ENCODE measurements at regions not wholly inside any gene's neighbourhood (a gene's known extent, or its start where the extent isn't known, plus 50 kb on each side); places are given as distances from the start of the nearest gene placed in this dataset.

DNA sequence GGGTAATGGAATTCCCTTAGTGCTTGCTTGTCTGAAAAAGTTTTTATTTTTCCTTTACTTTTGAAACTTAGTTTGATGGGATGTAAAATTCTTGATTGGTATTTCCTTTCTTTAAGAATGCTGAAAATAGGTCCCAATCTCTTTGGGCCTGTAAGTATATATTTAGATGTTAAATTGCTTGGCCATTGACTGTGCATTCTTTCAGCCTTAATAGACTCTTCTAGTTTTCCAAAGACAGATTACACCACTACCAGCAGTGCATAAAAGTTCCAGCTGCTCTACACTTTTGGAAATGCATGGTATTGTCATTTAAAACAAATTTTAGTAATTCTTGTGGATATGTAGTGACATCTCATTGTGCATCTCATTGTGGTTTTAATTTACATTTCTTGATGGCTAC, 464.8 kb upstream of the USP24 start:
- no peak for DNase-seq (ENCODE audit: low spot score)

DNA sequence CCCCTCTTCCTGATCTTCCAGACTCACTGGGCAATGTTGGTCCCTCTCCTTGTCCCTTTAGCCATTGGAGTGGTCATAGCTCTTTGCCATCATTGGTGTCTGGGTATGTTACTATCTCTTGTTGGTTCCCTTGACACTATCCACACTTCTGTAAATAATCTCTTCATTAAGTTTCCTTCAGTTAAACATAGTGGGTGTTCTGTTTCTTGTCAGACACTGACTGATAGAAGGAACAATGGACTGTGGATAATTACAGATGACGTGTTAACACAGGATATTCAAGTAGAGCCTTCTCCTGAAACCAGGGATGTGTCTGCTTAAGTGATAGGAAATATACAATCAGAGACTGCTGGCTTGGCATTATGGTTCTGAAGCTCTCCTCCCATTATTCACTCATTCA, 458.3 kb upstream of the USP24 start:
- DNase-seq (ENCODE audit: low spot score) = no peak

DNA sequence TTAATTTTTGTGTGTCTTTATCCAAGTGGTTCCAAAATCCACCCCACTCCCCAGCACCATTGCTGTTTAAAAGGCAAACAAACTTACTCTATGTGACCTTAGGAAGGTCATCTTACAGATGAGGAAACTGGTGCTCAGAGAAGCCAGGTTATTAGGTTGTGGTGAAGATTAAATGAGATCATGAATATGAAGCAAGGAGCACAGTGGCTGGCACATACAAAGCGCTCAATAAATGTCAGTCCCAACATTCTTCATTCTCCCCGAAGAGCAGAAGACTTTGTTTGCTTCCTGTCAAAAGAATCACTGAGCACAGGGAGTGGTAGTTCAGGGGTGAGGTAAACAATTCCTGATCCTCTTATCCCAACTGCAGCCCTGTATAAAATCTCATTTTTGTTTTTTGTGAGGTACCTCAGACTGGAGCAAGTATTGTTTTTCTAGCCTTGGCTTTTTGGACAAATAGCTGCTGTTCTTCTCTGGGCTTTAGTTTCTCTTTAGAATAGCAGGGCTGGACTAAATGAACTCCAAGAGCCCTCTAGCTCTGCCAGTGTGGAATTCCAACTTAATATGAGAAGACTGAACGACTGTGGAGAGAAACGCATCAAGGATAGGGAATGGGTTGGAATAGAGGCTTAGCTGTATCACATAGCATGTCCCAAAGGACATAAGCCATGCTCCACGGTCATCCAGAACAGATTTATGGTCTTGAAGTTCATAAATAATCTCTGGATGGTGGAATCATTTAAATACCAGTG, 455.3 kb upstream of the USP24 start:
- no peak for DNase-seq (ENCODE audit: low spot score)

DNA sequence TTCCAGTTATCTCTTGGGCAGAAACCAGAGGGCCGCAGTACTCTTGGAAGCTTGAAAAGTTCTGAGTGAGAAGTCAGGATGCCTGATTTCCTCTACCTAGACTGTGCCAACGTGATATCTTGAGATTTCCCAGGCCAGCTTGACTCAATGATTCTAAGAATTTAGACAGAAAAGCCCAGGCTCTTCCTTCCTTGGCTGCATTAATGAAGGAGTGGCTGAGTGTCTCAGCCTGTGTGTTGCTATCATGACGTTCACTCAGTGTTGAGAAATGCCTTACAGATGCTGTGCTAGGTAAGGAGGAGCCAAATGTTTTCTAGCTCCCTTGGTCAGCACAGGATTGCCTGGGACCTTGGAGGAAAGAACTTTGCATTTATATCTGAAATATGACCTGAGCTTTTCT, 454.1 kb upstream of the USP24 start:
- DNase-seq (ENCODE audit: low spot score) = no peak

DNA sequence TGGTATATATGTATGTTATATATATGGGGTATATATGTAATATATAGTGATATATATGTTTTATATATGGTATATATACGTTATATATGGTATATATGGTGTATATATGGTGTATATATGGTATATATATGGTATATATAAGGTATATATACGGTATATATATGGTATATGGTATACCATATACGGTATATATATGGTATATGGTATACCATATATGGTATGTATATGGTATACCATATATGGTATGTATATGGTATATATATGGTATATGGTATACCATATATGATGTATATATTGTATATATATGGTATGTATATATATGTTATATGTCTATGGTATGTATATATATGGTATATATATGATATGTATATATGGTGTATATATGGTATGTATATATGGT, 447.7 kb upstream of the USP24 start:
- no peak for DNase-seq (ENCODE audit: low spot score)

DNA sequence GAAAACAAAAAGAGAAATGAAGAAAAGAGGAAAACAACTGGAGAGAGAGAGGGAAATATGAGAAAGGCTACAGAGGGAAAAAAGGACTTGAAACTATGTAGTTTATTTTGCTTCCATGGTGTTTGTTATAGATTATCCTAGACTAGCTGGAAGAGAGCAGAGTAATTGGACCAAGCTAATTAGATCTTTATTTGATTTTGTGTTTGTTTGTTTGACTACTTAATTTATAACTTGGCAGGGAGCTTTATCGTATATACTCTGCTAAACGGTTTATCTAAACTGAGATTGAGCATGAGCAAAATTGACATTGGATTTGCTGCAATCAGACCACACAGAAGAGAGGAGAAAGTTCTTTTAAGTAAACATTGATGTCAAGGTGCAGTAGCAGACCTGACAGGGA, 443.8 kb upstream of the USP24 start:
- no peak for DNase-seq (ENCODE audit: low spot score)

DNA sequence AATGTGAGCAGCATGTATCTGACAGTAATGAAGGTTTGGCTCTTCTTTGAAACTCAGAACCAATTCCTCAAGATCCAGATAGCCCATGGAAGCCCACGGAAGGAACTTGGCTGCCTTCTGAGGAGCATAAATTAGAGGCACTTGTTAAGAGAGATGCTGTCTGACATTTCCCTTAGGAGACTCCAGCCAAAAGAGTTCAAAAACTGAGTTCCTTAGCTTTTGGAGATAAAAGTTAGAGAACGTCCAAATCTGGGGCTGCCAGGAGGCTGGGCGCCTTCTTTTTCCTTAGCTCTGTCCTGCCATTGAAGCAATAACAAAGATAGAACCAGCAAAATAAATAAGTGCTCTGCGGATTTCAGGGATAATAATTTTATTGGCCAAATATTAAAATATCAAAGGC, 439.6 kb upstream of the USP24 start:
- no peak for DNase-seq (ENCODE audit: low spot score)

DNA sequence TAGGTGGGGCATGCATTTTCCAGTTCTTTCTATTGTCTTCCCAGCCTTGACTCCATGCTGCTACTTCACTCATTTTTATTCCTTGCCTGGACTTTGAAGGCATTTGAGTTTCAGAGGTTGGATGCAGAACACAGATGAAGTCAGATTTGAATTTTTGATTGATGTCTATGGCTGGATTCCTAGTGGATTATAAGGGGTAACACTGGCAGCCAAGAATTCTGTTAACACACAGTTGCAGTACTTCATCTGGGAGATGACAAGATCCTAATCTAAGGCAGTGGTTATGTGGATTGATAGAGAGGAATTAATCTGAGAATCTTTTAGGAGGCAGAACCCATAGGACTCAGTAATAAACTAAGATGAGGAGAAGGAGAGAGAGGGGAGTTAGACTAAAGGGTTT, 439.0 kb upstream of the USP24 start:
- DNase-seq (ENCODE audit: low spot score) = no peak

DNA sequence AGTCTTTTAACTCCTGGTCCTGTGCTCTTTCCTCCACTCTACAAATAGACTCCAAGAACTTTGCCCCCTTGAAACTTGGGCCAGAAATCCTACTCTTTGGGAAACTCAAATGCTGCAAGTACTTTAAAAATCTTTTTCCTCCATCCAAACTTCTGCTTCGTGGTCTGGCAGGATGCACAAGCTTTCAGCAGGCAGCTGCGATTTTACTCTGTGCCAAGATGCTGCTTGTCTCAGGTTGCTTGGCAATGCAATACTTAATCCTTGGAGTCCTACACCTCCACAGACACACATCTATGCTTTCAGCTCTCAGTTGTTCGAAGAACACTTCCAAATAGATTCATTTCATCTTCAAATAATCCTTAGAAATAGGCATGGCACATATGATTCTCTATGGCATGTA, 435.3 kb upstream of the USP24 start:
- no peak for DNase-seq (ENCODE audit: low spot score)

DNA sequence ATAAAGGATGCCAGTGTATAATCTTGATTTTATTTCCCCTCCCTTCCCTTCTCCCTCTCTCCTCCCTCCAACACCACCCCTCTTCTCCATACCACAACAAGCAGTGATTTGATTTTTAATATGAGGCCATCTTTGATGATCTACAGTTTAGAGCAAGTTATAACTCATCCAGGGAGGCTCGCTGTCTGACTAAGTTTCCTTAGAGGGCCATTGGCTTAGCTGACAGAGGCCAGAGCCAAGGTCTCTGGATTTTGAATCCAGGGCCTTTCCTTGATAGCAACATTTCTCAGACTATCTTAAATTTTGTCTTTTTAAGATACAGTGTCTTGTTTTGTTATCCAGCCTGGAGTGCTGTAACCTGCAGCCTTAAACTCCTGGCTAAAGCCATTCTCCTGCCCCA, 431.0 kb upstream of the USP24 start:
- no peak for DNase-seq (ENCODE audit: low spot score)

DNA sequence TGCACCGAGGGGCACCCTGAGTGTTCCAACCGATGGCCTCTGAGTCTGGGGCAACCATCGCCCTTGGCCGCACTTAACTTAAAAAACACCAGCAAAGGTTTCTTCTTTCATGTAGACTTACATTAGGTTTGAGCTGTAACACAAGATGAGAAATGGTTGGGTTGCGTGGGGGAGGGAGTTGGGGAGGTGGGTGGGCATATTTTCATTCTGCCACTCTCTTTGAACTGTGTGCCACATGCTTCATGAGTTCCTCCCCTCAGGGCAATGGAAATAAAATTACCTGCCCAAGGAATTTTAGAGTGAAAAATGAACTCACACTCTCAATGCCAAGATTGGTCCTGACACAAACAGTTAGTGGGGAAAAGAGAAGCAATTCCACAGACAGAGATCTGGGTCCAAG, 430.1 kb upstream of the USP24 start:
- no peak for DNase-seq (ENCODE audit: low spot score)

DNA sequence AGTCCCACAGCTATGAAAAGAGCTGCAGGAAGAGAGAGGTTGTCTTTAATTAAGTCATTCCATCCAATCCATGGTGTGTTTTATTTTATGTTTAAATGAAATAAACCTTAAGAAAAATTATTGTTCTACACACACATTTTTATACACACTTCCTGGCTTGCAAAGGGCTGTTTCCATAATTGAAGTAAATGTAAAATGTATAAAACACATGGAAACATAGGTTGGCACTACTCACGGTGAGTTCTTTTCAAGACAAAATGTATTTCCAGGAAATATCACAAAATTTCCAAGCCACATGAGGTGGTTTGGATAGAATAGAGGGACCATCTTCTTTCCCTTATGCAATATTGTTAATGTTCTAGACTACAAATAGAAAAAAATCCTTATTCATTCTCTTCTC, 426.8 kb upstream of the USP24 start:
- DNase-seq (ENCODE audit: low spot score) = no peak

DNA sequence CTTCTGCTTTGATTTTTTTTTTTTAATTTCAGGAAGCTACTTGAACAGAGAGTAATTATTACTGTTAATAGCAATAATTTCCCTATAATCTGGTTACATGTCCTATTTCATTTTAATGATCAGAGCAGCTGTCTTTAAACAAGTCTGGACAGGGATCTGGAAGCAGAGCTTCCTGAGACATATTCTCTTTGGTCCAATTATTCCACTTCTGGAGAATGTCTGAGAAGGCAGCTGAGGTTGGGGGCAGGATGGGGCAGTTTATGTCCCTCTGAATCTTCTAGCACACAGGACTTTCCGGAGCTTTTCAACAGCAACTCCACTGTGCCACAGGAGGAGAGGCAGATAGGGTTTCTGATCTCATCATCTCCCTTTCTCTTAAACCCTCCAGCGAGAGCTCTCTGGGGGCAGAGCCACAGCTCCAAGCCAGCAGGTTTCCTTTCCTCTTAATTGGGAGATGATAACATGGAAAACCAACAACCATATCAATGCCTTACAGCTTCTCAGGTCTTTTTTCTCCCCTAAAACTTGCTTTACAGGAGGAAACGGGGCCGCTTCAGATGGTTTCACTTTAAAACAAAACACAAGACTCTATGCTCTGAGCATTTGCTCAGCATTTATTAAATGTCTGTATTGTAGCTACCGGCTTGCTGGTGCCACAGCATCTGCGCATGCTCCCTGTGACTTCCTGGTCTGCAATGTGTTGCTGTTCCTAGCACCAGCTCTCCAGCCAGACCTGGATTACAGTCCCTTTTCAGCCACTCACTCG, 425.7 kb upstream of the USP24 start:
- no peak for DNase-seq (ENCODE audit: low spot score)

DNA sequence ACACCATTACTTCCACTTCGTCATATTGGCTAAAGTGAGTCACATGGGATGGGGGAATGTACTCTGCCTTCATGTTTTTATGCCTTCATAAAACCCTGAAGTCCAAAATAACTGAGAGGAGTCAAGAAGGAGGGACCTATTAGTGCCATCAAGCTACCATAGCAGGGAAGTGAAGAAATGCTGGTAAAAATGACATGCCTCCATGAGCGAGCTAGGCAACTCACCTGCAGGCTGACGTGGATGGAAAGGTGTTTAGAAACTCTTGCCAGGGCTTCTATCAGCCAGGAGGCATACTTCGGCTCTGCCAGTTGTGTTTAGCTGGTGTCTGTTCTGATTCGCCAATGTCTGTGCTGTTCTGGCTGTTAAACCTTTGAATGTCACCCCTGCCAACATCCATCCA, 424.4 kb upstream of the USP24 start:
- no peak for DNase-seq (ENCODE audit: low spot score)

DNA sequence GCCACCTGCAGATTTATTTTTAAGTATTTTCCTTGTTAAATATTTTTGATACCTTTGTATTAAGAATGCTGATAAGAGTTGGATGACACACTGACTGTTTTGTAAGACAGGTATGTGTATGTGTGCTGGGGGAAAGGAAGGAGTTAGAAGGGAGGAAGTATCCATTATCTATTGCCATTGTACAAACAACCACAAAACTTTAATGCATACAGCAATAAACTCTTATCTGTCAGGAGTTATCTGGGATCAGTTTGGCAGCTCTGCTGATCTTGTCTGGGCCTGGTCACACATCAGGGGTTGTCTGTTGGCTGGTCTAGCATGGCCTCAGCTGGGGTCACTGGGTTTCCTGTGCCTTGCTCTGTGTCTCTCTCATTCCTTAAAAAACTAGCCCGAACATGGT, 423.9 kb upstream of the USP24 start:
- DNase-seq (ENCODE audit: low spot score) = no peak

DNA sequence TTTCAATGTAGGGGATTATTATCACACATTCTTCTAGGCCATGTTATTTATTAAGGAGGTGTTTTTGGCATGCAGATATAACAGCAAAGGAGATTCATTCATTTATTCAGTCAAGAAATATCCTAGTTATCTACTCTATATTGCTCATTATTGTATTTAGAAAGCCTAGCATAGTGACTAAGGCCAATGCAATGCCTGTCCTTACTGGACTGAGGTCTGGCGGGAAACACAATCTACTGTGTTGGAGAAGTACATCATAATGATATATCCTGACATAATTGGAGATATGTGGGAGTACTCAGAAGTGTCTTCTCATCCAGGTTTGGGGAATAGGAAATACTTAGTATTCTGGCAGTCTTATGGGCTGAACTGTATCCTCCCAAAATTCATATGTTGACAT, 421.5 kb upstream of the USP24 start:
- no peak for DNase-seq (ENCODE audit: low spot score)

DNA sequence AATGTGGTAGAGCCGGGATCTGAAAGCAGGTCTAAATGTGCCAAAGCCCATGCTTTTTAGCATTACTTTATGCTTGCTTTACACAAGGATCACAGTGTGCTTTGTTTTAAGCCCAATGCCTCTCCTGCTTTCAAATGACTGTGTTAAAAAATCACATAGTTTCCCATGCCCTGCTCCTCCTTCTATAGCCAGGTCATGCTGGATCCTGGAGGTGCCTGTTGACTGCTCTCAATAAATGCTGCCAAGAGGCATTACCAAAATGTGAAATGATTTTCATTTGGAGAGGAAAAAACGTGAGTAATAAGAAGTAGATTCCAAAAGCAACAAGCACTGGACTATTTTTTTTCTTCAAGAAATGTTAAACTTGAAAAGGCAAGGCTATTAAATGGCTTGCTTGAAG, 420.7 kb upstream of the USP24 start:
- no peak for DNase-seq (ENCODE audit: low spot score)

DNA sequence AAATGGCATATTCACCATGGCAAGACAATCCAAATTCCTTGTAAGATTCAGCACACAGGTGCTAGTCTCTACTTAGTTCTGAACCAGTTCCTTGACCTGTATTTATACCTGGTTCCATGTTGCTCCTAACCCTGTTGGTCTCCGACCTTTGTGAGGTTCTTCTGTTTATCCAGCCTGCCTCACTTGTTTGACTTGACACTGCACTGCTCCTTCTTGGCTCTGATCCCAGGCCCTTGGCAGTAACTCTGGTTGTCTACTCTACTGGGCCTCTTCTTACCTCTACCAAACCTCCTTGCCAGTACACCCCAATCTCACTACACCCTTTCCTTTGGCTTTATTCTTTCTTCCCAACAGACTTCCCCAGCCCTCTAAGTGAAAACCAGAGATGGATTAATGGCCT, 419.4 kb upstream of the USP24 start:
- DNase-seq (ENCODE audit: low spot score) = no peak

DNA sequence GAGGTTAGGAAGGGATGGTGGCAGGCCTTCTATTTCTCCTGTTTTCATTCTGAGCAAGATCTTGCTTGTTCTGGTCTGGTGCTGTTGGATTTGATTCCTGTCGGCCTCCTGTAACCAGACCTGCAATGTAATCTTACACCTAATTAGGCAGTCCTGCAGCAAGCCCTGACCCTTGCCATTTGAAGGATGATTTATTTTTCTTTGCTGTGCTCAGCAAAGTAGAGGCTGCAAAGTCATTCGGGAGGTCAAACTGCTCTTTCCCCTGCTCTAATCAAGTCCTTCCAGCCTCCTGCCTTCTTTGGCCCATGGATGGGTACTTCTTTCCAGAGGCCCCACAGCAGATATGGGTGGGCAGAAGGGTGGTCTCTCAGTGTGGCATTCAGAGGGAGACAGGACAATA, 417.7 kb upstream of the USP24 start:
- DNase-seq (ENCODE audit: low spot score) = no peak

DNA sequence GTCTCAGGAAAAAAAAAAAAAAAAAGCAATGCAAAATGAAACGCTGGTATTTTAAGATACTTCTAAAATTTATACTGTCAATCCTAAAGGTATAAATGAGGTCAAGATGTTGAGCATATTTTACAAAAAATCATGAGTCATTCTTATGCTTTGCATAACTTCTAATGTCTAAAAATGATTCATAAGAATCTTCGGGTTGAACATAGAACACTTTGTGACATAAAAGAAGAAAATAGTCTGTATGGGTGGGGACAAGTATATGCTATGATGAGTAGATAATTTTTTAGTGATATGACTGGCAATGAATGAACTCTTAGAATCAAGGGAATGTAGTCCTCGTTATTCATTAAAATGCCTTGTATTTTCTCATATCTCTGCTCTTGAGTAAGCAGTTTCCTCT, 416.9 kb upstream of the USP24 start:
- DNase-seq (ENCODE audit: low spot score) = no peak

DNA sequence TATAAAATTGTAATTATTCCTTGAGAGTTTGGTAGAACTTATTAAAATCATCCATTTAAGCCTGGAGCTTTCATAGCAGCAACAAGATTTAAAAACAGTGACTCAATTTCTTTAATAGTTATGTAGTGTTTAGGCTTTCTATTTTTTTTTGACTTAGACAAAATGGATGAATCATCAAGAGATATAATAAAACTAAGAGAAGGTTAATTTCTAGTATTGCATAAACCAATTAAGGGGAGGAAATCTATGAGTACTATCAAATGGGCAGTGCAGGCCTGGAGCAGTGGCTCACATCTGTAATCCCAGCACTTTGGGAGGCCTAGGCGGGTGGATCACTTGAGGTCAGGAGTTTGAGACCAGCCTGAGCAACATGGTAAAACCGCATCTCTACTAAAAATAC, 416.3 kb upstream of the USP24 start:
- no peak for DNase-seq (ENCODE audit: low spot score)

DNA sequence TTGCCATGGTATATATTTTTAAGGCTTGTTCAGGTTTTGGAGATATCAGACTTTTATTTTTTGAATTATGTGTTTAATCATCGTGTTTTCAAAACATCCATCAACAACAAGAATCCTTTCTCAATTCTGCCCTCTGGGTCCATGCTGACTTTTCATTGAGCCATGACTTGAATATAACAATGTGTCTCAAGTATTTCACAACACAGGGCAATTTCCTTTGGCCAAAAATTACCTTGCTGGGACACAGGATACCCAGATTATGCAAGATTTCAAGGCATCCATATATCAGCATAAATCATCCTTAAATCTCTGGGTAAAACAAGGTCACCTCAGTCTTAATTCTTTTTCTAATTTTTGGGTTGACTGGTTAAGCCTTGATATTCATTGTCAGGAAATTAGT, 411.2 kb upstream of the USP24 start:
- DNase-seq (ENCODE audit: low spot score) = no peak

DNA sequence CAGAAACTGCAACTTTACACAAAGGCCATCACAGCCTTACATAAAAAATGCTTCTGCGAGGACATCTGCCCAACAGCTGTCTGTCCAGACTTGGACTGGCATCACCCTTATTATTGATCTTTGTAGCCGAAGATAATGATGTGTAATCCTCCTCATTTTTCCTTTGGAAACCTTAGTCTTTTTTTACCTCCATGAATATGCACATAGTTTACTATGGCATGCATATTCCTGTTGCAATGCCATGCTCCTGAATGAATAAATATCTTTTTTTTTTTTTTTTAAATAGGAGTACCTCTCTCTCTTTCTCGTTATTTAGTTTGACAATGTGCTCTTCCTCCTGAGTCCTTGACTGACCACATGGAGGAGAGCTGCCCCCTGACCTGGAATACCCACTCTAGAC, 409.6 kb upstream of the USP24 start:
- no peak for DNase-seq (ENCODE audit: low spot score)

DNA sequence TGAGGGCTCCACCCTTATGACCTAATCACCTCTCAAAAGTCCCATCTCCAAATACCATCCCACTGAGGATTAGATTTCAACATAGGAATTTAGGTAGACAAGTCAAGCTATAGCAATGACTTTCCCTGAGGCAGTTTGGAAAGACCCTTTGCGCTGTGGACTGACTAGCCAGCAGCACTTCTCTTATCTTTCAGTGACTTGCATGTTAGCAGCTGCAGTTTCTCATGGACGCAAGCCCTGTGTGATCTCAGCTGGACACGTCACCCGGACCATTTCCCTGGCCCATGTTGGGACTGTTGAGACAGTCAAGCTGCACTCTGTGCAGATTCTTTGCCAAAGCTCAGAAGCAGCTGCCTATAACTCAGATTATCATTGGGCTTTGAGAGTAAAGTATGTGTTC, 408.1 kb upstream of the USP24 start:
- DNase-seq (ENCODE audit: low spot score) = no peak
